ENCODE measurements at regions not wholly inside any gene's neighbourhood (a gene's known extent, or its start where the extent isn't known, plus 50 kb on each side); places are given as distances from the start of the nearest gene placed in this dataset.

- H3K9ac ChIP-seq (ENCODE audit: low read length in 3 of 3), result no peak overlapping the region
- H3K9me3 ChIP-seq (ENCODE audit: control insufficient read depth in 2 of 3, insufficient read depth in 1 of 3, low read length in 3 of 3), result peaks cover 0 to 4% (median 2%) of the 10 kb centered on the region in 3 donors
- intact Hi-C loops (cut with DNase I), result no loop called here
- no peak overlapping the region for H3K27ac ChIP-seq (ENCODE audit: low read depth in 2 of 2, low read length in 2 of 2)
- no peak for TF ChIP-seq CTCF (IDR thresholded peaks at IDR 0.05; ENCODE audit: borderline replicate concordance, extremely low read depth, insufficient read depth)
- H3K4me1 ChIP-seq (ENCODE audit: control insufficient read depth in 2 of 3, insufficient read depth in 2 of 3, low read depth in 1 of 3, low read length in 3 of 3), result no peaks in the 10 kb centered on the region
- no peak for DNase-seq
- no peaks in the 10 kb centered on the region for H3K27me3 ChIP-seq (ENCODE audit: control insufficient read depth, insufficient read depth, low read length)
- H3K36me3 ChIP-seq (ENCODE audit: control insufficient read depth in 2 of 3, insufficient read depth in 3 of 3, low read length in 3 of 3), result no peaks in the 10 kb centered on the region
- no peak overlapping the region for H3K4me3 ChIP-seq (ENCODE audit: low read length in 3 of 3)
- no peak for FAIRE-seq
Measured at GRCh38 chr6:121904559-121904958, 469.1 kb downstream of the GJA1 start.

GRCh38 chr6:121912905-121913304, 477.5 kb downstream of the GJA1 start:
- Histone ChIP-seq H3K4me1 (ENCODE audit: control insufficient read depth in 2 of 3, insufficient read depth in 2 of 3, low read depth in 1 of 3, low read length in 3 of 3) (no peaks in the 10 kb centered on the region), H3K27ac (ENCODE audit: low read depth in 2 of 2, low read length in 2 of 2) (no peak overlapping the region), H3K9me3 (ENCODE audit: control insufficient read depth in 2 of 3, insufficient read depth in 1 of 3, low read length in 3 of 3) (peaks cover 0 to 11% (median 0%) of the 10 kb centered on the region in 3 donors), H3K36me3 (ENCODE audit: control insufficient read depth in 2 of 3, insufficient read depth in 3 of 3, low read length in 3 of 3) (no peaks in the 10 kb centered on the region), H3K4me3 (ENCODE audit: low read length in 3 of 3) (no peak overlapping the region), H3K27me3 (ENCODE audit: control insufficient read depth, insufficient read depth, low read length) (no peaks in the 10 kb centered on the region), H3K9ac (ENCODE audit: low read length in 3 of 3) (no peak overlapping the region)
- intact Hi-C loops (cut with DNase I), result no loop called here
- TF ChIP-seq CTCF (IDR thresholded peaks at IDR 0.05; ENCODE audit: borderline replicate concordance, extremely low read depth, insufficient read depth), result no peak
- DNase-seq (no peak), FAIRE-seq (no peak)

GRCh38 chr6:121917263-121917829, 481.9 kb downstream of the GJA1 start:
- Histone ChIP-seq H3K9ac (ENCODE audit: low read length in 3 of 3) (no peak overlapping the region), H3K4me1 (ENCODE audit: control insufficient read depth in 2 of 3, insufficient read depth in 2 of 3, low read depth in 1 of 3, low read length in 3 of 3) (no peaks in the 10 kb centered on the region), H3K27me3 (ENCODE audit: control insufficient read depth, insufficient read depth, low read length) (no peaks in the 10 kb centered on the region), H3K9me3 (ENCODE audit: control insufficient read depth in 2 of 3, insufficient read depth in 1 of 3, low read length in 3 of 3) (no peaks in the 10 kb centered on the region), H3K27ac (ENCODE audit: low read depth in 2 of 2, low read length in 2 of 2) (no peak overlapping the region), H3K4me3 (ENCODE audit: low read length in 3 of 3) (no peak overlapping the region), H3K36me3 (ENCODE audit: control insufficient read depth in 2 of 3, insufficient read depth in 3 of 3, low read length in 3 of 3) (no peaks in the 10 kb centered on the region)
- no peak for FAIRE-seq
- TF ChIP-seq CTCF (IDR thresholded peaks at IDR 0.05; ENCODE audit: borderline replicate concordance, extremely low read depth, insufficient read depth), result no peak
- intact Hi-C loops (cut with DNase I), result no loop called here
- no peak for DNase-seq
